Fibroblast of skin of scalp (primary cell): ENCODE measurements at regions not wholly inside any gene's neighbourhood (a gene's known extent, or its start where the extent isn't known, plus 50 kb on each side); places are given as distances from the start of the nearest gene placed in this dataset.

Source experiments
- DNase-seq: peaks from one replicate; pipeline ENCODE4 v3.0.0-alpha.2; 2013

GRCh38 chr15:87347806-87348515, 908.6 kb downstream of the NTRK3 start:
- no peak for DNase-seq

DNA sequence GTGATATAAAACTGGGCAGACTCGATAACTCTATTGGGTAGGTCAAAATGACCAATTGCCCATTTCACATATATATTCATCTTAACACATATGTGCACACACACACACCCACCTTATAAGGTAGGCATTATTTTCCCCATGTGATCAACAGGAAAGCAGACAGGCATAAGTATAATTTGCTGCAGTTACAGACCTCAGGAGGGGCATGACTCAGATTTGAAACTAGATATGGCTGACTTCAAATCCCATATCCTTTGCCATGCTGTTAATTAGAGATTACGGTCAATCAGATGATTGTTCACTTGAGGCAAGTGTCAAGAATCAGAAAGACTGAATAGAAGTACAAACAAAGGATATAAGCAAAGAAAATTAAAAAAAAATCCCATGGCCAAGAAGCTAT, 910.6 kb downstream of the NTRK3 start:
- DNase-seq = no peak

- DNase-seq = no peak
Observed at GRCh38 chr15:87343966-87344365, 912.6 kb downstream of the NTRK3 start.

DNA sequence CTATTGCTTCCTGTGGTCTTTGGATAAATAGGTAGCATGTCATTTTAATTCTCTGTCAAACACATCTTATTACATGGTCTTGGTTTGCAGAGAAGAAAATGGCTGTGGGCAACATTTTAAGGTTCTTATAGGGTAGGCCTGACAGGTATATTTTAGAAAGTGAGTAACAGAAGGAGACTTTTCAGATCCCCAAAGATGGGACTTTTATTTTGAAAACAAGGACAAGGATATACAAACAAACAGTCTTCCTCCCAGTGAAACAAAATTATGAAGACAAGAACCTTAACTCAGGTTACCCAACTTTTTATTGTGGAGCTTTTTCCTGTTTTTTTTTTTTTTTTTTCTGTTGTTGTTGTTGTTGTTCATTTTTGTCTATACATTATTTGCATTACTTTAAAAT, 916.2 kb downstream of the NTRK3 start:
- DNase-seq = no peak

DNA sequence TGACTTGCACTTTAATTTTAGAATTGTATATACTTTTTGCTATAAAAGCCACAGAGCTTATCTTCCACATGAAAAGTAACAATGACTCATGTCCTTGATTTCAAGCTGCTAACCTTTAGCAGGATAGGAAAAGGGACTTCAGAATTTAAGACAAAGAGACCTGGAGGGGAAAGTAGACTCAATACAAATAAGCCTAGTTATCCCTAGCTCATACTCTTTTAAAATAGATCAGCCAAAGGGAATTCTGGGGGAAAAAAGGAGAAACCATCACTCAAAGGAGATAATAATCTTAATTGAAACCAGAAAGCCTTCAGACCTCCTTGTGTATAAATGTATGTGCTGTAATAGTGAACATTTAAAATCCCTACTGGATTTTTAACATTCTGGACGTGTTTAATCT, 930.3 kb downstream of the NTRK3 start:
- DNase-seq = peak; percentile 2

GRCh38 chr15:87322870-87323269, 933.7 kb downstream of the NTRK3 start:
- no peak for DNase-seq

DNA sequence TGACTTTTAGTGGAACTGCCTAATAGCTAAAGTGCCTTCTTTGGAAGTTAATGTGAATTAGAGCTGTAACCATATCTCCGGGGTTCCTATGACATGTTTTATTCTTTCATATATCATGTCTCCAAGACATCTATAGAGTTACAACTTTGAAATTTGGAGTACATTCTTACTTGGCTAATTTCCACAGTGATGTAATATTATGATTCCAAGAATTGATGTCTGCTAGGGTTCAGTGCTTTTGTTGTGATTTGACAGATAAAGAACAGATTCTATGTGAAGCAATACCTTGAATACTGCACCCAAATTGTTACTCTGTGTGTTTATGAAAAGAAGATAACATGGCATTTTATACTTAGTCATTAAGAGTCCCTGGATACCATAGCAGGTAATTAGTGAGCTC, 934.3 kb downstream of the NTRK3 start:
- DNase-seq = no peak

DNA sequence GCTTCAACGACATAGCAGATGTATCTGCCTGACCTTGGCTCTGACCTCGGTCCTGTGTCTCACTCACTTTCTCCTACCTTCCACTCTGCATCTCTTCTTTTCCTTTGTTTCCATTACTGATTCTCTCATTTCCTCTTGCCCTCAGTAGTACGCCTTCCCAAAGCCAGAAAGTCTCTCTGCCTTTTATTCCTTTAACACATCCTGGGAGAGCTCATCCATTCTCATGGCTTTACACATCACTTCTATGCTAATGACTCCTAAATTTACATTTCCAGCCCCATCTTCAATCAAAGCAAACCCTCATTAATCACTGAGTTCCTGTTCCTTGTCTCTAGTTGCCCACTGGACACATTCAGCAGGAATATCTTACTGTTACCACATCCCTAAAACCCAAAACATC, 938.6 kb downstream of the NTRK3 start:
- DNase-seq = no peak

GRCh38 chr15:87312221-87312620, 944.3 kb downstream of the NTRK3 start:
- no peak for DNase-seq

DNA sequence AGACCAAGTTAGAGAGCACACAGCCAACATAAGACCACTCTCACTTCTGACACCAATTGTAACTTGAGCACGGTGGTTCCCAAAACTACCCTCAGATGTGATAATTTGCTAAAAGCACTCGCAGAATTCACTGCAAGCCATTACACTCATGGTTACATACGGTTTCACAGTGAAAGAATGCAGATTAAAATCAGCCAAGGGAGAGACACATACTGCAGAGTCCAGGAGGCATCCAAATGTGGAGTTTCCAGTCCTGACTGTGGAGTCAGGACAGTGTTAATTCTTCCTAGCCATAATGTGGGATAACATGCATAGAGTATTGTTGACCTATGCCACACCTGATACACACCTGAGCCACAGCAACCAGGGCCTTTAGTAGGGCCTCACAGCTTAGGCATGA, 956.4 kb downstream of the NTRK3 start:
- DNase-seq = no peak

GRCh38 chr15:87294854-87295253, 961.7 kb downstream of the NTRK3 start:
- no peak for DNase-seq

GRCh38 chr15:87293031-87293430, 963.5 kb downstream of the NTRK3 start:
- DNase-seq = peak; percentile 48

DNA sequence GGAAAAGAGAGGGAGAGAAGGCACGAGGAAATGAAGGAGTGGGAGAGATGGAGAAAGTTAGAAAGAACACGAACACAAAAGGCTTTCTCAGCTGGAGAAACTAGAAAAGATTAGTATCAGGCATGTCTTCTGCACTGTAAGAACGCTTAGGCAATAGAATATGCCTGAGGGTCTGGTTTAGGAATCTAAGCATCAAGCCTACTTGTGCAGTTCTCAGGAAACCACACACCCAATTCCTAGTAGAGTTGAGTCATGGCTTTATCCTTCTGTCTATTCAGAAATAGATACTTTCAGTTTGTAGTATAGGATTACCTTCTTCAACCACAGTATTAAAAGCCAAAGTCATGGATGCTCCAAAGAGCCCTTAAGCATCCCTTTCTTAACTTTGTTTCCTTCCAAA, 969.4 kb downstream of the NTRK3 start:
- peak; percentile 89 for DNase-seq

- no peak for DNase-seq
Observed at GRCh38 chr15:87269566-87269965, 987.0 kb downstream of the NTRK3 start.

DNA sequence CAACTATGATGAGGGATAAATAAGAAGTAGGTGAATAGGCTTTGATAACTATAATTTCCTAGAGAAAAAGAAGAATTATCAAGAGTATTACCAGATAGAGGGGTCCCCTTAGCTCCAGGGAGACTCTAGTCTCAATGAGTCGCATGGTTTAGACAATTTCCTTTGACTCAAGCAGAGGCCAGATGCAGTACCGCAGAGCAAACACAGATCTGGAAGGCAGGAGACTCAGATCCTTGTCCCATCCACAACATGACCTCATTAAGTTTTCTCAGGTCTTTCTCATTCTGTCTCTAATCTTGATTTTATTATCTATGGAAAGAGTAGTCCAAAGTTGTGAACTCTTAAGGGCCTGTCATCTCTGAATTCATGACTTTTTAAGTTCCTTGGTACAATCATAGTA, 987.9 kb downstream of the NTRK3 start:
- peak; percentile 25 for DNase-seq

DNA sequence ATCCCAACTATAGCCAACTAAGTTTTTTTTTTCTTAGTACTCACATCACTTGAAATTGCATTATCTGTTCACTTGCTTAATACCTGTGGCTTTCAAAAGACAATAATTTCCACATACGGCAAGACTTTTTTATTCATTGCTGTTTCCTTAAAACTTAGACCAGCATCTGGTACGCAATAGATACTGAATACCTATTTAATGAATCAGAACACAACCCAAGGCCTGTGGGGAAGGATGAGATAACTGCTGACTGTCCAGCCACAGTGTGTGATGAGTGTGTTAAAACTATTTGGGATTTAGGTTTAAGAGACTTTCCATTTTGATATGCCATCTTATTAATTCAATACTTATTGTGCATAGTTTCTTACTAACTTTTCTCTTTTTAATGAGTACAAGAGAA, 988.7 kb downstream of the NTRK3 start:
- peak; percentile 88 for DNase-seq

DNA sequence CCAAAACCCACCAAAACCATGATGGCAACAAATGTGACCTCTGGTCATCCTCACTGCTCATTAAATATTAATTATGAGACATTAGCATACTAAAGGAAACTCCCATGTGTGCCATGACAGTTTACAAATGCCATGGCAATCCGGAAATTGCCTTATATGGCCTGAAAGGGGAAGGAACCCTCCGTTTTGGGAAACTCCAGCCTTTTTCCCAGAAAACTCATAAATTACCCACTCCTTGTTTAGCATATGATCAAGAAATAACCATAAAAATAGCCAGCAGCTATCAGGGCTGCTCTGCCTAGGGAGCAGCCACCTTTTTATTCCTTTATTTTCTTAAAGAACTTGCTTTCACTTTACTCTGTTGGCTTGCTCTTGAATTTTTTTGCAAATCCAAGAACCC, 992.7 kb downstream of the NTRK3 start:
- no peak for DNase-seq

DNA sequence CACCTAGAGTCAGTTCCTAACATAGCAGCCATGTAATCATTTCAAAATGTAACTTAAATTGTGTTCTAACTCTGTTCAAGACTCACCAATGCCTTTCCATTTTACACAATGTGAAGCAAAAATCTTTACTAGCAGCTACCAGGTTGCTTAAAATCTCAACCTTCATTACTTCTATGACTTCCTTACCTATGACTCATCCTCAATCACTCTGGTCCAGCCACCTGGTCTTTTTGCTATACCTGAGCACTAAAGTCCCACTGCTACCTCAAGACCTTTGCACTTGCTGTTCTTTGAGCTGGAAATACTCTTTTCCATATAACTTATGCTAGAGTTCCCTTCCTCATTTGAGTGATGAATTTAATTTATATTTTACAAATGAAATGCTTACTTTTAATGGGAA, 993.2 kb downstream of the NTRK3 start:
- DNase-seq = no peak

- DNase-seq = no peak
Observed at GRCh38 chr15:87245592-87245991, 1010.9 kb downstream of the NTRK3 start.

DNA sequence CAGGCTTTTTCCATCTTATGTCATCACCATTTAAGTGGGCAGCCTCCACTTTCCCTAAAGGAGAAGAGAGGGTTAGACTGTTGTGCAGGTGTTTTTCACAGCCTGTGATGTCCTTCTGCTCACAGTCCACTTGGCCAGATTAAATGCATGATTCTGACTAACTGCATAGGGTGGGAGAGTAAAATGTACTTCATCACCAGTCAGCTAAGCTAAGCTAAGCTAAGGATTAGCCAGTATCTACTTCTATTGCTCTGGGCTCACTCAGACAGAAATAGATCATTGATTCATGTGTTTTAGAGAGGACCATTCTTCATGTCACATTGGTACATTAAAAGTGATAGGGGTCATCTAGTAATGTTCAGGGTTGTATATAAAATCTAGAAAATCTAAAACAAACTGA, 1013.1 kb downstream of the NTRK3 start:
- DNase-seq = no peak

DNA sequence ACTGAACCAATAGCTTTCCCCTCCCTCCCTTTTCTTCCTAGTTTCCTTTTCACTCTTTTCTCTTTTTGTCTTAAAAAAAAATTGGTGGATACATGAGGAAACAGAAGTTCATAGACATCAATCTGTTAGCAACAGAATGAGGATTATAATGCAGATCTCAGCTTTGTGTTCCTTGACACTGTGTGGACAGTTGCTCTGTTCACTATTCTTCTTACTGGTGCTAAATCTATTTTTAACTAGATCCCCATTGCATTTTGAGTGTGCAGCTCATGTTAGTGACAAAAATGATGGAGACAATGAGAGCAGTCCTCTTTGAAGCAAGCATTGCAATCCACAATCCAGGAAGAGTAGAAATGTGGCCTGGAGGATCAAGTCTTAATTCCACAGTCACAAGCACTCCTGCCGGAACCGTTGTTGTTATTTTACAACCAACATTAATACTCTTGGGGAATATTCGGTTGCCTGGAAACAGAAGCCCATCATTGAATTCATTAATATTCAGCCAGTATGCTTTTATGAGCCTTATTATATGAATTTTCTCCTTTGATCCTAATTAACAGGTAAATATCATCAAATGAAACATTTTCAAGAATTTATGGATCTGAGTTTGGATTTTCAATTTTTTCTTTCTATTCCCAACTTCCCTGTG, 1016.8 kb downstream of the NTRK3 start:
- DNase-seq = no peak

DNA sequence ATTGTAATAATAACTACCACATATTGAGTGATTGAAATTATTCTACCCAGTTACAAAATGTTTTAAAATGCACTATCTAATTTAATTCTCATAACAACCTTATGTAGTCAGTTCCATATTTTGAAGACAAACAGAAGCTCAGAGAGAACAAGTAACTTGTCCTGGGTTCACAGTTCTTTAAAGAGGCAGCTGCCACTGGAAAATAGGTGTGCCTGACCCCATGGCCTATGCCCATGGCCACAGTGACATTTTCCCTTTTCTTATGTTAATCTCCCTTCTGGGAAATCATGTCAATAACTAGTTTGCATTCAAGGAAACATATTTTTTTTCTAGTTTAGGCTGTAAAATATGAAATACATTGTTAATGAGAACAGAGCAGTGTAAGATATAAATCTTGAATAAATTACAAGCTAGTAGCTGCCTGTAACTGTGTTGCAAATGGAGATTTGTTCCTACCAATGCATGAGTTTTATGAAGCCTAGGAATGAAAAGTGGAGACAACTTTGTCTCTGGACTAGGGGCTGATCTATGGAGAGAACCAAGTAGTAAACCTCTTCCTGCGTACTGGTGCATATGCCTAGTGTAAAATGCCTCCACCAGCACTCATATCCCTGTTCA, 1018.0 kb downstream of the NTRK3 start:
- DNase-seq = no peak

DNA sequence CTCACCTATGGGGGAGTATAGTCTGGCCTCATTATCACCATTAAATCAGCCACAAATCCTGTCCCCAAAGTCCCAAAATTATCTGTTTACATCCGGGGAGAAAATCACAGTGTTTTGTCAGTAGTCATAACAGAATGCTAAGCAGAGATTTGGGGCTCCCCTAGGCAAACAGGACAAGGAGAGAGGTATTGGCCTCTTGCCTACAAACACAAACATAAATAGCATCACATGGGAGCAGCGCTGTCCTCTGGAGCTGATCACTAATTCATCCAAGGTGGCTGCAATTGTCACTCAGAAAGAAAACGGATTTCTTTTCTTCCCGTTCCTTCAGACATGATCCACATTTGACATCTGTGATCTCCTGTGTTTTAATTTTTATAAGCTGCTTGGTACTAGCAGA, 1028.1 kb downstream of the NTRK3 start:
- no peak for DNase-seq

GRCh38 chr15:87227846-87228245, 1028.7 kb downstream of the NTRK3 start:
- DNase-seq = no peak
